IPS-NIHi7 (cell line): ENCODE measurements at regions not wholly inside any gene's neighbourhood (a gene's known extent, or its start where the extent isn't known, plus 50 kb on each side); places are given as distances from the start of the nearest gene placed in this dataset.

ENCODE experiments used
- DNase-seq: peaks from one replicate; pipeline ENCODE4 v3.0.0; 2012; ENCODE audit warnings: mixed read lengths; ENCODE audit errors: extremely low spot score

DNA sequence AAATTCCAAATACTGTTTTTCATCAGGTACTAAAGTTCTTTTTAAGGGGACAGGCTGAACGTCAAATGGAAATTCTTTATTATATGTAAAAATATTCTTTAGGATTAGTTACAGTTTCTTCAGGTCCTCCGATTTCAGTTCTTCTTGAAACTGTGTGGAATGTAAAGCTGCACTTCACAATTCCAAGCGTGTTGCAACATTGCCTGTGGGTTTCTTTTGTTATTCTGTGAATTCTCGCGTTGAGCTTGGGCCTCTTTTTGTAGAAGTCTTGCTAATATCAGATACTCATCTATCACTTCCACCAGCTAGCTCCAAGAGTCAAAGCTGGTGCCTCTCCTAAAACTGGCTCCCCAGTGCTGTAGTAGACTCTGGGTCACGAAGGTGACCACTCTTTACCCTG lies 642.6 kb downstream of the METTL4 start:
- DNase-seq = no peak

DNA sequence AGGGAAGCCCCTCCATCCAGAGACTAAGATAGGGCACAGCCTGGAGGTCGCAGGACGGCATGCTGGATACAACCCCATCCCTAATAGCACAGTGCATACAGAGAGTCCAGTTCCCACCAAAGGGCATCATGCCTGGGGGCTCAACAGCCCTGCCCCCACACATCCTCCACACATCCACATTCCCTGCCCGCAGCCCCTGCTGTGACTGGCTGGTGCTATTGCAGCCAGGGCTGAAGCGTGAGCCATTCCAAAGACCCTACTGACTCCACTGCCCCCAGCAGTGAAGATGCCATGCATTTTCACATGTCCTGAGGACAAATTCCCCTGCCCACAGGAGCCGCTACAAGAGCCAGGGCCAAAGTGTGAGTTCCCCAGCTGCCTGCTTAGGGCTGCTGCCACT lies 641.6 kb downstream of the METTL4 start:
- DNase-seq = no peak

DNA sequence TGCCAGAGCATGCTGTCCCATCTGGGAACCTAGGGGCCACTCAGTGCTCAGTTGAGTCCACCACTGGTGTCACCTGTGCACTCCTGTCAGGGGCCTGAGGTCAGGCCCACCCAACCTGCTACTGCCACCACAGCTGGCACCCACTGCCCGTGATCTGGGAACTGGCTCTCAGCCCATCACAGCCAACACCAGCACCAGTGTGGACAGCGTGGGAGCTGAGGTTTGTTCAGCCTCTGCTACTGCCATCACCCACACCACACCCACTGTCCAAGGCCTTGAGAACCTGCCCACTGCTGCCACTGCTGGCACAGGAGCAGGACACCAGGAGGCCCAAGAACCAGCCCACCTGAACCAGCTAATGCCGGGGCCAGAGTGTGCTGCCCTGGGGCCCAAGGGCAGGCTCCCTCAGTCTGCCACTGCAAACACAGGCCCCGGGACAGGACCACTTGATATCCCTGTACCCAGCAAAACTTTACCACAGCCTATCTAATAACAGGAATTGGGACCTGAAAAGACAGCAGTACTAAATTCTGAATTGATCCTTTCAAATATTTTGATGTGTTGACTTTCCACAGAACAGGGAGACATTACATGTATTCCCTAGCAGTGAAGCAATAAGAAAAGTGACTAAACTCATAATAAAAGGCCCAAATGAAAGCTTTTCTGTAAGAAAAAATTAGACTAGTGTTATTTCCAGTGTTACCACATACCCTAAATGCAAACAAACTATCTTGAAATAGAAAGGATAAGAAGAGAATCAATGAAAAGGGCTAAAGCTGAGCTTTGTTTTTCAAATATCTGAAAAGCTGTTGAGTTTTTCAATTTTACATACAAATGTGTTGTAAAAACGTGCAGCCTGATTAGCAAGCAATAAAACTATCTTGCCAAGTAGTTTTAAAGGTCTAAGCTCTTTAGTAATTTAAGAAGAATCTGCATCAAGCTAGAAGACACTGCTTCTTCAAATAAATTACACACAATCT lies 640.7 kb downstream of the METTL4 start:
- DNase-seq = no peak

DNA sequence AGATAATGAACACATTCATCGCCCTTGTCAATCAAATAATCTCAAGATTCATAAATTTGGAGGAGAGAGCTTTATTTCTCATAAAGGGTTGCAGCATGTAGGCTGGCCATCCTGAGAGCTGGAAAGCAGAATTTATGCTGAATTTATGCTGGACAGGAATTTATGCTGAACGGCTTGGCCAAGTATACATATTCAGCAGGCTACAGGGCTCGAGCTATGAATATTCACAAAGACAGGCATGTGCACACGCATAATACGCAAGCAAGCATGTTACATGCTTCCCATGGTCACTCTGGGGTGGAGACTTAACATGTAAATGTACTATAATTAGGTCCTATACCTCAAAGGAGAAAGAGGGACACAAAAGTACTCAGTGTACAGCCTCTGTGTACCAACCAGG lies 618.8 kb downstream of the METTL4 start:
- no peak for DNase-seq

DNA sequence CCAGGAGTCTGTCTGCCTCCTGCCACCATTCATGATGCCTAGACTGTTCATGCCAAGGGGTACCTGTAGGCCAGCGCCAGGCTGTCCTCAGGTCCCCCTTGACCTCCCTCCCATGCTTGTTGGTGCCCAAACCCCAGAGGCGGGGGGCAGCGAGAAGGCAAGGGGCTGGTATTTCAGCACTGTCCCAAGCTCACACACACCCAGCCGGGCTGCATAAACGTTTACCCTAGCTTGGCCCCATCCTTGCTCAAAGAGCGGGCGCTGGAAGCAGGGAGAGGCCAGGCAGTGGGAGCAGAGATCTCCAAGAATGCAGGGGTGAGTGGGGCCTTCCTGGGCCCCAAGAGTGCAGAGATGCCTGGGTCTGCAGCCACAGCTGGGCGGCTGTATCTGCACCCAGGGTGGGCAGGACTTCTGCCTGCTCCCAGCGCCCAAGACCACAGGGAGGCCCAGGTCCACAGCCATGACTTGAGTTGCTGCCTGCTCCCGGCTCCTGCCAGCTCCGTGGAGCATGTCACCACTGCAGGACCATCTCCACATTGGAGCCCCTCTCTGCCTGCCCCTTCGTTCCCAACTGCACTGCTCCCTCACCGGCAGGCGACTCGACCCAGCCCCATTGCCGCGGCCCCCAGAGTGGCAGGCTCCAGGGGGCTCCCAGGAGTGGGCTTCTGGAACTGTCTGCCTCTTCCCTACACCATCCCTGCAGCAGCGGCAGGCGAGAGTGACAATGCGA lies 616.6 kb downstream of the METTL4 start:
- no peak for DNase-seq

DNA sequence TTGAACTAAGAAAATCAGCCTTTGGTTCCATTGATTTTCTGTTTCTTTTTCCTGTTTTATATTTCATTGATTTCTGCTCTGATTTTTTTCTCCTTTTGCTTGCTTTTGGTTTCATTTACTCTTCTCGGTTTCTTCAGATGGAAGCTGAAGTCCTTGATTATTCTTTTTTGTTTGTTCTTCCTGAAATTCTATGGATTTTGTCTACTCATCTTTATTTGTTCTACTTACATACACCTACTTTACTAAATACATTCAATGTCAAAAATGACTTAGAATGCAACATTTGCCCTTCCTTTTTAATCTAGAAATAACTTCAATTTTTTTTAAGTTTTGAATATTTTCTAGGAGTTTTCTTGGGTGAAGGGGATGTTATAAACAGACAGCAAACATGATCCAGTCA lies 612.5 kb downstream of the METTL4 start:
- no peak for DNase-seq

DNA sequence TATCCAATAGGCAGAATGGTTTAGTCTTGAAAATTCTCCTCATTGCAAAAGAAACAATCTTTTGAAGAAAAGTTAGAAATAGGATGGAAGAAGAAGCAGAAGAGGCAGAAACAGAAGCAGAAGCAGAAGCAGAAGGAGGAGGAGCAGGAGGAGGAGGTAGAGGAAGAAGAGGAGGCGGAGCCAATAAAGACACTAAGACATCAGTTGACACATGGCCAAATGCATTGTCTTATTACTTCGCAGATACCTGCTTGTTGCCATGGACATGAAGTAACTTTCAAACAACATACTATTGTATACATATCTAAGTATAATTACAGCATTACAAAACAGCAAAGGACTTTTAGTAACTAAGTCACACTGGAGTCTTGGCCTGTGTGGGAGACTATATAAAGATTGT lies 606.3 kb downstream of the METTL4 start:
- DNase-seq = no peak

DNA sequence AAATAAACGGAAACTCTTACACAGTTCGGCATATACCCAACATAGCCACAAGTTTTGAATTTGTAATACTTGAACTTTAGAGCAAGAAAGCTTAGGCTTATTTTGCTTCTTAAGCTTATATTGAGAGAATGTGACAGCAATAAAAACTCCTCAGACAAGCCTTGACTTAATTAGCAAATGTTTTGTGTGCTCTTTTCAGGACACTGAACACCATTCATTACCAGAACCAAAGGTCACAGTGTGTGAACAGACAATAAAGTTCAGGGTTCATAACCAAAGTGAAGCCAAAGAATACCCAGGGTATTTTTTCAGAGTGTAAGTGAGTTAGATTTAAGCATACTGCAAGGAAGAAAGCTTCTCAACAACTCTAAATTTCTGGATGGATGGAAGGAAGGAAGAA lies 605.8 kb downstream of the METTL4 start:
- no peak for DNase-seq

DNA sequence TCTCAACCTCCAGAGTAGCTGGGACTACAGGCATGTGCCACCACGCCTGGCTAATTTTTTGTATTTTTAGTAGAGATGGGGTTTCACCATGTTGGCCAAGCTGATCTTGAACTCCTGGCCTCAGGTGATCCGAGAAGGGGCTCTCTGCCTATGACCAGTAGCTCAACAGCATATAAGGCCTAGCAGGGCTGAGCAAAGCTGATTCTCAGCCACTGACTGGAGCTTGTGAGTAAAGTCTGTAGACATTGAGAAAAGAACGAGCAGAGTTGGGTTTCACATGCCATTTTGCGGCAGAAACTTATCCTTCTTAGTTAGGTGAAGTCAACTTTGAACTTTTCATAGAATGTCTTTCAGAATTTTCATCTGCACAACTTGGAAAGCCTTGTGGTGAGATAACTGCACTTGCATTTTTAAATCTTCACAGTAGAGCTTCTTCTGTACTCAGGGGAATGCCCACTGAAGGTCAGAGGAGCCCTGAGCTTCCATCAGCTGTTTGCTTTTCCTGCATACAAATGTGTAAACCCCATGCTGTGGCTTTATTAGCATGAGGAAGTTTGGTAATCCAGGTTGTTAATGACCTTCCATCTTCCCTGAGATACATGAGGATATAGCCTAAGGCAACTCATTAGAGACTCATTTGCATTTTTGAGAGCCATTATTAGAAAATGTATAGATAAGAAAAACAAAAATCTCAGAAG lies 602.4 kb downstream of the METTL4 start:
- no peak for DNase-seq

DNA sequence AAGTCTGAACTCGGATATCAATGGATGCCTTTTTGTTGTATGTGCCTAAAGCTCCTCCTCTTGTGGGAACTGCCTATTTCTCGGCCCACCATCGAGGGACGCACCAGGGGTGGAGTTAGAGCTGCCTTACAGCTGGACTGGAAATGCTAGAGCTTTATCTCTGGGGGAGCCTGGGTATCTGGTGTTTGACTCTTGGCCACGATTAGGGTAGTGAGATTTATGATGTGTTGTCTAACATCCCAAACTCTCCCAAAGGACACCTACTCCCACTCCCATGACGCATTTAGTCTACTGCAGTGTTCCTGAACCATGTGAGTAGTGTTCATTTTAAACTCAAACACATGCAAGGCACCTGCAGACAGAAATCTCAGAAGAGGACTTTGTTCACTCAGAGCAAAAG lies 594.8 kb downstream of the METTL4 start:
- DNase-seq = no peak

DNA sequence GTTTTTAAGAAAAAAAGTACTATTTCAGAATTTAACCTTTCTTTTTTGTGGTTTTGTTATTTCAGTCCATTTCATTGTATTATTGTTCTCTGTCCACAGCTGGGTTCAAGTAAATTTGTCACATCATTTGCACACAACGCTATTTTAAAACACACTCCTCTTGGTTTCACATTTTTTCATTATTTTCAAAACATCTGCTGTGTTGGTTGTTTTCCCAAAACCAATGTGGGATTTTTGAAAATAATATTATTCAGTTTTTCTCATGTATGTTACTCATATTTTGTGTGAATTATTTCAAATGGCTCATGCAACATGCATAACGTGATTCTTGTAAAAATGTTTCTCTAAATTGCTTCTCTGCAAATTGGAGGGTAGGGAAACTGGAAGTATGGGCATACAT lies 589.2 kb downstream of the METTL4 start:
- DNase-seq = no peak

DNA sequence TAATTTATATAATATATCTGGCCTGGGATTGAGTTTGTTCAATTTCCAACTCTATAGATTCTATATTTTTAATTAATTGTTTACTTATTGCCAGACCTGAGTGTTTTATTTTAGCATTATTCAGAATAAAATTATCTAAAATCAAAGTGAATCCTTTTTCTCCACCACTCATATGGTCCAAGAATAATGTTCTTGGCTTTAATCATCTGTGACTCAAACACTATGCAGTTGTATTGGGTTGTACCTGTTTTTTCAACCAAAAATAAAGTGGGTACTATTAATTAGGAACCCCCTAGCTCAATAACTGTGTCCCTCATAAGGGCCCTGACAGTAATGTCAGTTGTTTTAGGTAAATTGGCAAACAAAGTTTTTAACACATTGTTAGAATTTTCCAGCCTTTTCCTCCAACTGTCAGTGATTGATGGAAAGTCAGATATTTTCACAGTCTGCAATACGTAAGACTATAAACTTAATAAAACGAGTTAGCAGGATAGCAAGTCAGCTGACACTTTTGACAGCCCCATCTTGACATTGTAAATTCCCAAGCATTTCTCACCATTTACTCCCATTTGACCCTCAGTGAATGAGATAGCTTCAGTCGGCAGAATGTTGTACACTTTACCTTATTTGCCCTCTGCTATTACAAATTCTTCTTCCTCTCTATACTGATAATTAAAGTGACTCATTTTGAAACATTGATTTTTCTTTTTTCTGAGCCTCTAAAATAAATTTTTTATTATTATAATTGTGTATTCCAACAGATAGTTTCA lies 587.4 kb downstream of the METTL4 start:
- DNase-seq = no peak

DNA sequence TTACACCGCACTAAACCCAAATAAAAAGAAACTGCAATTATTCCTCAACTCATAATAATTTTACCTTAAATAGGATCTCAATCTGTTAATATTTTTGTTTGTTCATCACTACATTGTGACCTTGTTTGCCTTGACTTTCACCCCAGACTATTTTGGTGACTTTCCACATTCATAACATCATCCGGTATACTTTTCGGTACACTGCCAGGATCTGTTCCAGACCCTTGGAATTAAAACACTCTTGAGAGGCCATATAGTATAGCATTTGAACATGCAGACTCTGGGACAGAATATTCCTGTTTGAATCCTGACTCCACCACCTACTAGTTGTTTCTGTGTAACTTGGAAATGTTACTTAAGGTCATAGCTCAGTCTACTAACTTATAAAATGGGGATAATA lies 577.4 kb downstream of the METTL4 start:
- no peak for DNase-seq

DNA sequence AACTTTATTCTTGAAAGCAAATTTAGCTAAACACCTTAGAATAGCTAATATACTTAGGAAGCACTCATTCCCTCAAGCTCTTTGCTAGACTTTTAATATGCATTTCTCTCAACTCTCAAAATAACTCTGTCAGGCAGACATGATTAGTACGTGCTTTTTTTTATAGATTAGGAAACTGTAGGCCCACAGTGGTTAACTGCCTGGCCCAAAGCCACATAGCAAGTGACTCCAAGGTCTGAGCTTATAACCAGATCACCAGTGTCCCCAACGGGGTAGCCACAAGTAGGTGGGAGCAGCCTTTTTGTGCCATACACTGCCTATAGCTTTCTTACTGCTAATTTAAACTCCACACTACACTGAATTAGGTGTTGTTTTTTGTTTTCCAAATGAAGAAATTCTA lies 576.8 kb downstream of the METTL4 start:
- DNase-seq = no peak

DNA sequence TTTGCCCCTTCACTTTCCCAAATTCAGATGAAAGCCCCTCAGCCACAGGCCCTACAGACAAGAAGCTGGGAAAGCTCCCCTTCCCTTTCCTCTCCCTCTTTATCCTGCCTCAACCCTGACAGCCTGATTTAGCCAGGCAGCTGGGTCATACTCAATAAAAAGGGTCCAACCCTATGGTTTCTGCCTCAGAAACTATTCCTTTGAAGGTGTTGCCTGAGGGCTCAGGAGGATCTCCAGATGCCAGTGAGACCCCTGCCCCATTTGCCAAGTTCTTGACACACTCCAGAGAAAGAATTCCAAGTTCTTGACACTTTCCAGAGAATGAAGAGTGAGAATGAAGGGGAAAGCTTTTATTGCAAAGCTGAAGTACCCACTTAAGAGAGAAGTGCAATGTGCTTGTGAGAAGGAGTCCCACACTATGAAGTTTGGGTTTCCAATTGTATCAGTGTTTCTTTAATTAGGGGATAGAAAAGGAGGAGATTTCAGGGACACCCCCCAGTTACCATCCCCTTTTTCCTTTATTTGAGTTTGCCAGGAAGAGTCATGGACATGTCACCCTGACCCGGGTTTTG lies 576.2 kb downstream of the METTL4 start:
- no peak for DNase-seq

DNA sequence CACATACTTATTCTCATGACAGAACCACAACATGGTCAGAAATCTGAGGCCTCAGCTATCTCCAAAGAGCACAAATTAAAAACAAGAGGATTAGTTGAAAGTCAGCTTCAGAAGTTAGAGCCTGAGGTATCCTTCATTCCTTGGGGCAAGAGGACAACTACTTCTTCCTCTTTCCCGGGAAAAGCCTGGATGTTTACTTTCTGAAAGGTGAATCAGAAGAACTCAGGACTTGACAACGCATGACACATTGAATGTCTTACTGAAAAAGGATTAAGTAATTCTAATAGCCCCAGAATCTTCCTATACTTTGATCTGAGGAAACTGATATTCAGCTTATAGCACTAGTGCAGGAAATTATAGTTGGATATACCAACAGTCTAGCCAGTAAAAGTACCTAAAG lies 573.2 kb downstream of the METTL4 start:
- no peak for DNase-seq

DNA sequence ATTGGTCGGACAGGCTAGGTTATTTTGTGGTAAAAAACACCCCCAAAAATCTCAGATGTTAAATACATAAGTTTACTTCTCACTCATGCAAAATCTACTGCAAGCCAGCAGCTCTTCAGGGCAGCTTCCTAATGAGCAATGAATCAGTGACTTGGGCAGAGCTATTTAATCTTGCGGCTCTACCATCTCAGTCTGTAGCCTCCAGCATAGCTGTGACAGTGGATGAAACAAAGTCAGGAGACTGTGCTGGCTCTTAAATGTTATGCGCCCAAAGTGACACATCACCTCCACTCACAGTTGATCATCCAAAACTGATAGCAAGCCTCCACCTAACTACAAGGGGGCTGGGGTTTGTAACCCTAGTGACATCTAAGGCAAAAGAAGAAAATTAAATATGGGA lies 571.9 kb downstream of the METTL4 start:
- DNase-seq = no peak

DNA sequence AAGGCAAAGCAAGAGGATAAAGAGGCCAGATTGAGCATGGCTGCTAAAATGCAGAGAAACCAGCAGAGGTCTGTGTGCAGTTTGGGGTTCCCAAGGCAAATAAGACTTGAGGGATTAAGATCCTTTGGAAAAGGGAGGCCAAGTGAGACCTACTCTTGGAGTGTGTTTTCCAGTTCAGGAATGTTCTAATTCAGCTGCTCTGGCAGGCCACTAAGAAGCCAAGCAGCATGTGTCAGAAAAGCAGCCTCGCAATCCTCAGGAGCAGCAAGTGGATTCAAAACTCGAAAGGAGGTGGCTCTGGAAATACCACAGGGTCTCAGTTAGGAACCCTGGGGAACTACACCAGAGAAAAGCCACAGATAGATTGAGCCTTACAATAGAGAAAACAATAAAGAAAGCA lies 569.2 kb downstream of the METTL4 start:
- DNase-seq = no peak

DNA sequence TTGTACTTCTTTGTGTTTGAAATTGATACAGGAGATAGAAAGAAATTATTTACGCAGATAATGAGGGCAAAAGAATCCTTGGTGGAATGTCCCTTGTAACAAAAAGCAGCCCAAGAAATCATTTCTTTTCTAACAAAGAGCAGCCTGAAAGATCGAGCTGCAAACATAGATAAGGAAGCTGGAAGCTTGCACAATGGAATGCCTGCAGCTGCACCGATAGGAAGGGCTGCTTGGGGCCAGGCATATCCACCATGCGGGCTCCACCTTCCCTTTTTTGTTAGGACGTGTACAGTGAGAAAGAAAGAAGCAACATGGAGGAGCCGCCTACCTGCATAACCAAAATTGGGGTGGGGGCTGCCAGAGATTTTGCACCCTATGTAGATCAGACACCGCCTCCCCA lies 568.7 kb downstream of the METTL4 start:
- no peak for DNase-seq

DNA sequence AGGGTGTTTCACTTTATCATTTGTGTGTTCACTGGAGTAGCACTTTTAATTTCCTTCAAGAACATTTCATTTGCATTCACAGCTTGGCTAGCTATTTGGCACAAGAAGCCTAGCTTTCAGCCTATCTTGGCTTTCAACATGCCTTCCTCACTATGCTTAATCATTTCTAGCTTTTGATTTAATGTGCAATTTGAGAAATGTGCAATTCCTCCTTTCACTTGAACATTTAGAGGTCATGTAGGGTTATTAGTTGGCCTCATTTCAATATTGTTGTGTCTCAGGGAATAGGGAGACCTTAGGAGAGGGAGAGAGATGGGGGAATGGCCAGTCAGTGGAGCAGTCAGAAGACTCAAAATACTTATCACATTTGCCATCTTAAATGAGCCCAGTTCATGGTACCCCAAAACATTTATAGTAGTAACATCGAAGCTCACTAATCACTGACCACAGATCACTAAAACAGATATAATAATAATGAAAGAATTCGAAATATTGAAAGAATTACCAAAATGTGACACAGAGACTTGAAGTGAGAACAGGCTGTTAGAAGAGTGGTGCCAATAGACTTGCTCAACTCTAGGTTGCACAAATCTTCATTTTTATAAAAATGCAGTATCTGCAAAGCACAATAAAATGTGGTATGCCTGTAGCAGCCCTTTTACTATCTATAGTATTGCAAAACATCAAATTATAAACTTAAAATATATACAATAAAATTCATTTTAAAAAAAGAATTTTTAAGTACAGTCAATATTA lies 561.2 kb downstream of the METTL4 start:
- DNase-seq = no peak

DNA sequence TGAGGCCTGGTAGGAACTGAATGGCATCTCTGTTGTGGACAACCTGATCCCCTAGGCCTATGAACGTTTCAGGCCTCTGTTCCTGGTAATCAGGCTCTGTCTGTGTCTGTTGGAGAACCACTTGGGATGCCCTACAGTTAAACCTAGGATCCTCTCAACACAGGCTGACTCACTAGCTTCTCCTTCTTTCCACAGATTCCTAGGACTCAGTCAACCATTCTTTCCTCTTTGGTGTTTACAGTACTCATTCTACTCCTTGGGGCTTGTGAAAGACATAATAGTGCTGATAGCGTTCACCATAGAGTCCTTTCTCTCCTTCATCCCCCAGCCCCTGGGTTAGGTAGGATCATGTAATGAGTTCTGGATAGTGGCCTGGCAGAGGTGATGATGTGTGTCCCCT lies 544.3 kb downstream of the METTL4 start:
- no peak for DNase-seq
